ENCODE measurements at regions not wholly inside any gene's neighbourhood (a gene's known extent, or its start where the extent isn't known, plus 50 kb on each side); places are given as distances from the start of the nearest gene placed in this dataset.

GRCh38 chr22:20654343-20655208 lies 119.3 kb upstream of the SERPIND1 start:
- DNase-seq: no peak

- DNase-seq: no peak
Measured at GRCh38 chr22:20655623-20656022, 118.3 kb upstream of the SERPIND1 start.

GRCh38 chr22:20656516-20656901 lies 117.4 kb upstream of the SERPIND1 start:
- DNase-seq: no peak

GRCh38 chr22:20656902-20657836 lies 116.7 kb upstream of the SERPIND1 start:
- DNase-seq: no peak

All from nucleus accumbens (tissue), 56 donors.